ENCODE measurements at regions not wholly inside any gene's neighbourhood (a gene's known extent, or its start where the extent isn't known, plus 50 kb on each side); places are given as distances from the start of the nearest gene placed in this dataset.

GRCh38 chr18:5744659-5745058 is 150.7 kb downstream of the TMEM200C start:
- peaks cover 0 to 2% of the 10 kb centered on the region in 2 donors for H3K27me3 Mint-ChIP-seq (ENCODE audit: low read depth in 2 of 2)
- no peaks in the 10 kb centered on the region for H3K27me3 ChIP-seq (ENCODE audit: control insufficient read depth, insufficient read depth, low read length)
- no peaks in the 10 kb centered on the region for H3K4me1 Mint-ChIP-seq
- intact Hi-C loops (cut with micrococcal nuclease), result no loop called here
- no peaks in the 10 kb centered on the region for H3K9me3 ChIP-seq (ENCODE audit: control insufficient read depth, insufficient read depth, low read length)
- H3K27ac Mint-ChIP-seq, result no peak overlapping the region
- no peaks in the 10 kb centered on the region for H3K36me3 ChIP-seq (ENCODE audit: control insufficient read depth, insufficient read depth, low read length)
- 70% methylated on average over 3 of the region's 3 CpGs for WGBS (ENCODE audit: insufficient coverage)
- peaks cover 0 to 2% of the 10 kb centered on the region in 2 donors for H3K9me3 Mint-ChIP-seq
- DNase-seq (no peak), ATAC-seq (no peak)
- H3K36me3 Mint-ChIP-seq, result no peaks in the 10 kb centered on the region
- no peaks in the 10 kb centered on the region for H3K4me1 ChIP-seq (ENCODE audit: control insufficient read depth, insufficient read depth, low read length)
- TF ChIP-seq, protein P1, sequence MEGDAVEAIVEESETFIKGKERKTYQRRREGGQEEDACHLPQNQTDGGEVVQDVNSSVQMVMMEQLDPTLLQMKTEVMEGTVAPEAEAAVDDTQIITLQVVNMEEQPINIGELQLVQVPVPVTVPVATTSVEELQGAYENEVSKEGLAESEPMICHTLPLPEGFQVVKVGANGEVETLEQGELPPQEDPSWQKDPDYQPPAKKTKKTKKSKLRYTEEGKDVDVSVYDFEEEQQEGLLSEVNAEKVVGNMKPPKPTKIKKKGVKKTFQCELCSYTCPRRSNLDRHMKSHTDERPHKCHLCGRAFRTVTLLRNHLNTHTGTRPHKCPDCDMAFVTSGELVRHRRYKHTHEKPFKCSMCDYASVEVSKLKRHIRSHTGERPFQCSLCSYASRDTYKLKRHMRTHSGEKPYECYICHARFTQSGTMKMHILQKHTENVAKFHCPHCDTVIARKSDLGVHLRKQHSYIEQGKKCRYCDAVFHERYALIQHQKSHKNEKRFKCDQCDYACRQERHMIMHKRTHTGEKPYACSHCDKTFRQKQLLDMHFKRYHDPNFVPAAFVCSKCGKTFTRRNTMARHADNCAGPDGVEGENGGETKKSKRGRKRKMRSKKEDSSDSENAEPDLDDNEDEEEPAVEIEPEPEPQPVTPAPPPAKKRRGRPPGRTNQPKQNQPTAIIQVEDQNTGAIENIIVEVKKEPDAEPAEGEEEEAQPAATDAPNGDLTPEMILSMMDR (IDR thresholded peaks at IDR 0.05), result no peak
- H3K4me3 ChIP-seq (ENCODE audit: low read length), result no peak overlapping the region
- no peak overlapping the region for H3K4me3 Mint-ChIP-seq
- no peak overlapping the region for H3K27ac ChIP-seq (ENCODE audit: low read length)

- Mint-ChIP-seq H3K27me3 (ENCODE audit: low read depth in 2 of 2) (no peaks in the 10 kb centered on the region), H3K36me3 (no peaks in the 10 kb centered on the region), H3K4me1 (no peaks in the 10 kb centered on the region), H3K9me3 (peaks cover 0 to 2% of the 10 kb centered on the region in 2 donors), H3K27ac (no peak overlapping the region), H3K4me3 (no peak overlapping the region)
- DNase-seq (no peak), ATAC-seq (no peak)
- Histone ChIP-seq H3K9me3 (ENCODE audit: control insufficient read depth, insufficient read depth, low read length) (no peaks in the 10 kb centered on the region), H3K27me3 (ENCODE audit: control insufficient read depth, insufficient read depth, low read length) (no peaks in the 10 kb centered on the region), H3K27ac (ENCODE audit: low read length) (no peak overlapping the region), H3K4me3 (ENCODE audit: low read length) (no peak overlapping the region), H3K36me3 (ENCODE audit: control insufficient read depth, insufficient read depth, low read length) (no peaks in the 10 kb centered on the region), H3K4me1 (ENCODE audit: control insufficient read depth, insufficient read depth, low read length) (no peaks in the 10 kb centered on the region)
- TF ChIP-seq, protein P1 (IDR thresholded peaks at IDR 0.05), result no peak
- WGBS (ENCODE audit: insufficient coverage), result 91% methylated on average over 4 of the region's 4 CpGs
- intact Hi-C loops (cut with micrococcal nuclease), result no loop called here
Observed at GRCh38 chr18:5738526-5738925, 156.8 kb downstream of the TMEM200C start.

DNA sequence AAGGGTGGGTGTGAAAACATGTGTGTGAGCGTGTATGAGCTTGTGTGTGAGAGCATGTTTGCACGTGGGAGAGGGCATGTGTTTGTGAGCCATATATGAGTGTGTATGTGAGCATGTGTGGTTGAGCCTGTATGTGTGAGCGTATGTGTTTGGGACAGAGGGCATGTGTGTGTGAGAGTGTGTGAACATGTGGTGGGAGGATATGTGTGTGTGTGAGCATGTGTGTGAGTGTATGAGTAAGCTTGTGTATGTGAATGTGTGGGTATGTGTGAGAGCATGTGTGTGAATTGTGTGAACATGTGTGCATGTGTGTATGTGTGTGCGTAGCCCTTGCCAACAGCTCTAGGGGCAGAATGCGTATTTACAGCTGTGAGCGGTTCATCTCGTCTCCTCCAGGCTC is 163.0 kb downstream of the TMEM200C start:
- Mint-ChIP-seq H3K27me3 (ENCODE audit: low read depth in 2 of 2) (peaks cover 0 to 3% of the 10 kb centered on the region in 2 donors), H3K27ac (no peak overlapping the region), H3K36me3 (no peaks in the 10 kb centered on the region), H3K4me3 (no peak overlapping the region), H3K9me3 (peaks cover 5 to 7% of the 10 kb centered on the region in 2 donors), H3K4me1 (no peaks in the 10 kb centered on the region)
- 91% methylated on average over 7 of the region's 7 CpGs for WGBS (ENCODE audit: insufficient coverage)
- TF ChIP-seq, protein P1 (IDR thresholded peaks at IDR 0.05), result no peak
- Histone ChIP-seq H3K4me1 (ENCODE audit: control insufficient read depth, insufficient read depth, low read length) (no peaks in the 10 kb centered on the region), H3K27me3 (ENCODE audit: control insufficient read depth, insufficient read depth, low read length) (no peaks in the 10 kb centered on the region), H3K4me3 (ENCODE audit: low read length) (no peak overlapping the region), H3K36me3 (ENCODE audit: control insufficient read depth, insufficient read depth, low read length) (no peaks in the 10 kb centered on the region), H3K9me3 (ENCODE audit: control insufficient read depth, insufficient read depth, low read length) (no peaks in the 10 kb centered on the region), H3K27ac (ENCODE audit: low read length) (no peak overlapping the region)
- DNase-seq (no peak), ATAC-seq (no peak)
- intact Hi-C loops (cut with micrococcal nuclease), result no loop called here

DNA sequence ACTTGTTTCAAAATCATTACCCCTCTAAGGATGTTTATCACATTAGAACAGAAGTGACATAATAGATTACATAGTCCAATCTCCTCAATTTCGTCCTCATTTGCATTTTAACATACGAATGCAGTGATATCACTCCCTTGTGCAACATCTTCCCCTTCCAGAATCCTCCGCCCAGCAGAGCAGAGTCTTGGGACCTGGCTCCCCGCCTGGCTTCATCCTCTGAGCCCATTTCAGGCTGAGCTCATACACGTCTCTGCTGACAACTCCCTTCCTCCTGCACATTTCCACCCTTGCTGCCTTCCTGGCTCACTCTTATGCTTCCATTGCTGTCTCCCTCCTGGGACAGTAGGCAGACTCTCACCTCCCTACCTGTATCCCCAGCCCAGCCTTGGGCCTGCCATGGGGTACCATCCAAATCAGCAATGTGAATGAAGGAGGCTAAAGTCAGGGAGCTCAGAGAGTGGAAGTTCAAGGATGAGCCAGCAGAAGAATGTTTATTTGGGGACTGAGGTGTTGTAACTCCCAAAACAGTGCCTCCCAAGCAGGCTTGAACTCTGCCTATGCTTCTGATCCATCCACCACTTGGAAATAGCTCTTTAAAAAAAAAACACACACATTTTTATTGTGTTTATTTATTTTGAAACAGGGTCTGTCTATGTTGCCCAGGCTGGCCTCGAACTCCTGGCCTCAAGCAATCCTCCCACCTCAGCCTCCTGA is 165.2 kb downstream of the TMEM200C start:
- no peak for DNase-seq
- TF ChIP-seq, protein P1 (IDR thresholded peaks at IDR 0.05), result no peak
- H3K4me1 Mint-ChIP-seq, result no peaks in the 10 kb centered on the region
- no peaks in the 10 kb centered on the region for H3K36me3 ChIP-seq (ENCODE audit: control insufficient read depth, insufficient read depth, low read length)
- peaks cover 0 to 3% of the 10 kb centered on the region in 2 donors for H3K27me3 Mint-ChIP-seq (ENCODE audit: low read depth in 2 of 2)
- no peak overlapping the region for H3K27ac ChIP-seq (ENCODE audit: low read length)
- peaks cover 5 to 7% of the 10 kb centered on the region in 2 donors for H3K9me3 Mint-ChIP-seq
- no peak overlapping the region for H3K27ac Mint-ChIP-seq
- no peaks in the 10 kb centered on the region for H3K36me3 Mint-ChIP-seq
- intact Hi-C loops (cut with micrococcal nuclease), result no loop called here
- H3K4me1 ChIP-seq (ENCODE audit: control insufficient read depth, insufficient read depth, low read length), result no peaks in the 10 kb centered on the region
- ATAC-seq, result no peak
- no peaks in the 10 kb centered on the region for H3K9me3 ChIP-seq (ENCODE audit: control insufficient read depth, insufficient read depth, low read length)
- no peak overlapping the region for H3K4me3 Mint-ChIP-seq
- no peaks in the 10 kb centered on the region for H3K27me3 ChIP-seq (ENCODE audit: control insufficient read depth, insufficient read depth, low read length)
- H3K4me3 ChIP-seq (ENCODE audit: low read length), result no peak overlapping the region
- 71% methylated on average over 6 of the region's 6 CpGs for WGBS (ENCODE audit: insufficient coverage)
